ENCODE measurements at regions not wholly inside any gene's neighbourhood (a gene's known extent, or its start where the extent isn't known, plus 50 kb on each side); places are given as distances from the start of the nearest gene placed in this dataset.

DNA sequence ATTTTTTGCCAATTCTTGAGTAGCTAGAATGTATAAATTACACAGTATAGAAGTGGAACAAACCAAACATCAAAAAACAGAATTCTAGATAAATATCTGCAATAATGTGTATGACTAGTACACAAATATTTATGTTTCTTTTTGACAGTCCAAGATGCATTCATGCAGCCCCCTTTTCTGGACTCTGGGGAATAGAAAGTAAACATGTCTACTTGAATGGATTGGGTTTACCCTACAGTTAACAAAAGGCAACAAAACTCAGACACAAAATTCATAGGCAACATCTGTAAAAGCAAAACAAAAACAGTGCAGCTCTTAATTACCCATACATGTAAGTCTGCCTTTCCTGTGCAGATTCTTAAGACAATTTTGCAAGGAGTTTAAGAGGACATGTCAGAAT lies 419.4 kb upstream of the DACH1 start:
- Mint-ChIP-seq H3K27me3 (no peaks in the 10 kb centered on the region), H3K4me1 (no peaks in the 10 kb centered on the region), H3K9me3 (peaks cover 0 to 15% (median 6%) of the 10 kb centered on the region in 7 donors), H3K36me3 (no peaks in the 10 kb centered on the region), H3K27ac (no peak overlapping the region), H3K4me3 (no peak overlapping the region)
- Histone ChIP-seq H3K9me3 (ENCODE audit: control insufficient read depth in 2 of 2, low read length in 2 of 2) (no peaks in the 10 kb centered on the region), H3K4me3 (ENCODE audit: low read depth, low read length) (no peak overlapping the region), H3K4me1 (ENCODE audit: control insufficient read depth, insufficient read depth, low read length, poor library complexity, severe bottlenecking) (no peaks in the 10 kb centered on the region), H3K27ac (ENCODE audit: insufficient read depth, low read length, poor library complexity, severe bottlenecking) (no peak overlapping the region), H3K27me3 (ENCODE audit: control insufficient read depth, insufficient read depth, low read length) (no peaks in the 10 kb centered on the region), H3K36me3 (ENCODE audit: control insufficient read depth, insufficient read depth, low read length) (no peaks in the 10 kb centered on the region)
- ATAC-seq (ENCODE audit: low read depth in 2 of 2) (no peak), DNase-seq (no peak)

DNA sequence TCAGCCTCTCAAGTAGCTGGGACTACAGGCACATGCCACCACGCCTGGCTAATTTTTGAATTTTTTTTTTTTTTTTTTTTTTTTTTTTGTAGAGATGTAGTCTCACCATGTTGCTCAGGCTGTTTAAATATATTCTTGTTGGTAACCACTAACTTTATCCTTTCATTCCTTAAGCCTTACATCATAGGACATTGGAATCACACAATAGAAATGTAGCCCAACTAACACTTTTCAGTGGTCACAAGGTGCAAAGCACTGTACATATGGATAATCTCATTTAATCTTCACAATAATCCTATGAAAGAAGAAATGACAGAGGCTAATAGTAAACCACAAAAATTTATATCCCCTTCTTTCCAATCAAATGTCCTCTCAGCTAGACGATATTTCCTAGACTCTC lies 417.8 kb upstream of the DACH1 start:
- no peak for ATAC-seq (ENCODE audit: low read depth in 2 of 2)
- Histone ChIP-seq H3K27me3 (ENCODE audit: control insufficient read depth, insufficient read depth, low read length) (no peaks in the 10 kb centered on the region), H3K4me3 (ENCODE audit: low read depth, low read length) (no peak overlapping the region), H3K36me3 (ENCODE audit: control insufficient read depth, insufficient read depth, low read length) (no peaks in the 10 kb centered on the region), H3K27ac (ENCODE audit: insufficient read depth, low read length, poor library complexity, severe bottlenecking) (no peak overlapping the region), H3K4me1 (ENCODE audit: control insufficient read depth, insufficient read depth, low read length, poor library complexity, severe bottlenecking) (no peaks in the 10 kb centered on the region), H3K9me3 (ENCODE audit: control insufficient read depth in 2 of 2, low read length in 2 of 2) (no peaks in the 10 kb centered on the region)
- no peaks in the 10 kb centered on the region for H3K27me3 Mint-ChIP-seq
- no peak for DNase-seq
- no peaks in the 10 kb centered on the region for H3K4me1 Mint-ChIP-seq
- H3K9me3 Mint-ChIP-seq, result peaks cover 0 to 12% (median 2%) of the 10 kb centered on the region in 7 donors
- no peak overlapping the region for H3K27ac Mint-ChIP-seq
- H3K36me3 Mint-ChIP-seq, result no peaks in the 10 kb centered on the region
- no peak overlapping the region for H3K4me3 Mint-ChIP-seq

- no peaks in the 10 kb centered on the region for H3K4me1 ChIP-seq (ENCODE audit: control insufficient read depth, insufficient read depth, low read length, poor library complexity, severe bottlenecking)
- H3K9me3 Mint-ChIP-seq, result peaks cover 2 to 16% (median 8%) of the 10 kb centered on the region in 7 donors
- no peaks in the 10 kb centered on the region for H3K36me3 Mint-ChIP-seq
- H3K27me3 ChIP-seq (ENCODE audit: control insufficient read depth, insufficient read depth, low read length), result no peaks in the 10 kb centered on the region
- no peaks in the 10 kb centered on the region for H3K9me3 ChIP-seq (ENCODE audit: control insufficient read depth in 2 of 2, low read length in 2 of 2)
- no peaks in the 10 kb centered on the region for H3K36me3 ChIP-seq (ENCODE audit: control insufficient read depth, insufficient read depth, low read length)
- H3K27ac ChIP-seq (ENCODE audit: insufficient read depth, low read length, poor library complexity, severe bottlenecking), result no peak overlapping the region
- no peak overlapping the region for H3K4me3 Mint-ChIP-seq
- H3K27ac Mint-ChIP-seq, result no peak overlapping the region
- DNase-seq, result no peak
- ATAC-seq (ENCODE audit: low read depth in 2 of 2), result no peak
- no peak overlapping the region for H3K4me3 ChIP-seq (ENCODE audit: low read depth, low read length)
- H3K27me3 Mint-ChIP-seq, result no peaks in the 10 kb centered on the region
- no peaks in the 10 kb centered on the region for H3K4me1 Mint-ChIP-seq
Measured at GRCh38 chr13:72261732-72262131, 394.7 kb upstream of the DACH1 start.

GRCh38 chr13:72259528-72259927 lies 392.5 kb upstream of the DACH1 start:
- H3K4me3 Mint-ChIP-seq, result no peak overlapping the region
- H3K36me3 ChIP-seq (ENCODE audit: control insufficient read depth, insufficient read depth, low read length), result no peaks in the 10 kb centered on the region
- no peak overlapping the region for H3K27ac Mint-ChIP-seq
- H3K9me3 ChIP-seq (ENCODE audit: control insufficient read depth in 2 of 2, low read length in 2 of 2), result no peaks in the 10 kb centered on the region
- no peaks in the 10 kb centered on the region for H3K4me1 Mint-ChIP-seq
- DNase-seq, result no peak
- H3K4me3 ChIP-seq (ENCODE audit: low read depth, low read length), result no peak overlapping the region
- H3K4me1 ChIP-seq (ENCODE audit: control insufficient read depth, insufficient read depth, low read length, poor library complexity, severe bottlenecking), result no peaks in the 10 kb centered on the region
- no peaks in the 10 kb centered on the region for H3K36me3 Mint-ChIP-seq
- H3K9me3 Mint-ChIP-seq, result peaks cover 2 to 16% (median 9%) of the 10 kb centered on the region in 7 donors
- H3K27me3 ChIP-seq (ENCODE audit: control insufficient read depth, insufficient read depth, low read length), result no peaks in the 10 kb centered on the region
- no peaks in the 10 kb centered on the region for H3K27me3 Mint-ChIP-seq
- no peak for ATAC-seq (ENCODE audit: low read depth in 2 of 2)
- no peak overlapping the region for H3K27ac ChIP-seq (ENCODE audit: insufficient read depth, low read length, poor library complexity, severe bottlenecking)

DNA sequence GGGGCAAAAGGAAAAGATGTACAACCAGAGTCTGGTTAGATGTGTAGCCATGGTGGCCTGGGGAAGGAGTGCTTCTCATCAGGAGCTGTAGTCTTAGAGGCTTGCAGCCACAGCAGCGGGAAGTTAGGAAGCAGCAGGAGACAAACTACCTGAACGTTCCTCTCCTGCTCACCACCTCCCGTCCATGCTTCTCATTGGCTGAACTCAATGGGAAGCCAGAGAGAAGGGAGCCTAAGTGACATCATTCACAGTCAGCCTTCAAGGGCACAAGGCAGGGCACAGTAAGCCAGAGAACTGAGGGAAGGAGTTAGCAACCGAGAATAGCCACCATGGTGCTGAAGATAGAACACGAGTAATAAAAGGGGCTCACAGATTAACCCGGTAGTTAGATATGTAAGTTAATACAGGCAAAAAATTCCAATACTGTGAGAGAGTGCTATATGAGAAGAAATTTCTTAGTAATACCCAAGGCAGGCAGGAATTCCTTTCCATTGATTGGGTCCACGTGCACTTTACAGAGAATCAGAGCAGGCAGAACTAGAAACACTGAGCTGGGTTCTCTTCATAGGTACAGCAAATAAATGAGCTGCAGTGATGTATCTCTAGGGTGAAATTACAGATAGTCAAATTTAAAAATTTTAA lies 391.5 kb upstream of the DACH1 start:
- H3K27me3 Mint-ChIP-seq, result no peaks in the 10 kb centered on the region
- H3K27ac ChIP-seq (ENCODE audit: insufficient read depth, low read length, poor library complexity, severe bottlenecking), result no peak overlapping the region
- no peaks in the 10 kb centered on the region for H3K4me1 Mint-ChIP-seq

DNA sequence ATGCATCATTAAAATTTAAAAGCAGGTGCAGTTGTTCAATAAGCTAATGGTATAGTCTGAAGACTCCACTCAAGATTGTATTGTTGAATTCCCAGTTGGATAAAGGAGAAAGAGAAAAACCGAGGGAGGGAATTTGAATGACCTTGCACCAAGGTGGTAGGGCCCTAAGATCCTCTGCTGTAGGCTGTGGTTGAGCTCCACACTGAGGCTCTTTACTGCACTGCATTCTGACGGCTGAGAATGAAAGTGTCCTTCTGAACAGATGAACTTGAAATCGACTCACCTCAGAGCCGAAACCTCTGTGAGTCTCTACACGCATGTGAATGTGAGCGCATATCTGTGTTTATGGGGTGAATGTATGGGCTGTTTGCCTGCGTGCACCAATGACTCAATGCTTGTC lies 388.9 kb upstream of the DACH1 start:
- no peaks in the 10 kb centered on the region for H3K27me3 ChIP-seq (ENCODE audit: control insufficient read depth, insufficient read depth, low read length)
- H3K36me3 ChIP-seq (ENCODE audit: control insufficient read depth, insufficient read depth, low read length), result no peaks in the 10 kb centered on the region
- H3K4me1 ChIP-seq (ENCODE audit: control insufficient read depth, insufficient read depth, low read length, poor library complexity, severe bottlenecking), result no peaks in the 10 kb centered on the region
- H3K27me3 Mint-ChIP-seq, result no peaks in the 10 kb centered on the region
- no peak overlapping the region for H3K4me3 Mint-ChIP-seq
- no peaks in the 10 kb centered on the region for H3K4me1 Mint-ChIP-seq
- H3K9me3 ChIP-seq (ENCODE audit: control insufficient read depth in 2 of 2, low read length in 2 of 2), result no peaks in the 10 kb centered on the region
- no peak for DNase-seq
- H3K9me3 Mint-ChIP-seq, result peaks cover 5 to 12% (median 8%) of the 10 kb centered on the region in 7 donors
- no peak overlapping the region for H3K4me3 ChIP-seq (ENCODE audit: low read depth, low read length)
- ATAC-seq (ENCODE audit: low read depth in 2 of 2), result no peak
- H3K27ac ChIP-seq (ENCODE audit: insufficient read depth, low read length, poor library complexity, severe bottlenecking), result no peak overlapping the region
- H3K27ac Mint-ChIP-seq, result no peak overlapping the region
- H3K36me3 Mint-ChIP-seq, result no peaks in the 10 kb centered on the region

More for the DNA sequence above, 391.5 kb upstream of the DACH1 start:
- H3K36me3 Mint-ChIP-seq, result no peaks in the 10 kb centered on the region
- H3K4me3 Mint-ChIP-seq, result no peak overlapping the region
- Histone ChIP-seq H3K4me1 (ENCODE audit: control insufficient read depth, insufficient read depth, low read length, poor library complexity, severe bottlenecking) (no peaks in the 10 kb centered on the region), H3K9me3 (ENCODE audit: control insufficient read depth in 2 of 2, low read length in 2 of 2) (no peaks in the 10 kb centered on the region), H3K27me3 (ENCODE audit: control insufficient read depth, insufficient read depth, low read length) (no peaks in the 10 kb centered on the region), H3K36me3 (ENCODE audit: control insufficient read depth, insufficient read depth, low read length) (no peaks in the 10 kb centered on the region), H3K4me3 (ENCODE audit: low read depth, low read length) (no peak overlapping the region)
- DNase-seq, result no peak
- peaks cover 2 to 16% (median 7%) of the 10 kb centered on the region in 7 donors for H3K9me3 Mint-ChIP-seq
- H3K27ac Mint-ChIP-seq, result no peak overlapping the region
- no peak for ATAC-seq (ENCODE audit: low read depth in 2 of 2)

GRCh38 chr13:72253754-72254153 lies 386.8 kb upstream of the DACH1 start:
- Mint-ChIP-seq H3K9me3 (peaks cover 0 to 9% (median 5%) of the 10 kb centered on the region in 7 donors), H3K27ac (no peak overlapping the region), H3K36me3 (no peaks in the 10 kb centered on the region), H3K4me3 (no peak overlapping the region), H3K27me3 (no peaks in the 10 kb centered on the region), H3K4me1 (no peaks in the 10 kb centered on the region)
- no peaks in the 10 kb centered on the region for H3K4me1 ChIP-seq (ENCODE audit: control insufficient read depth, insufficient read depth, low read length, poor library complexity, severe bottlenecking)
- ATAC-seq (ENCODE audit: low read depth in 2 of 2) (no peak), DNase-seq (no peak)
- no peaks in the 10 kb centered on the region for H3K27me3 ChIP-seq (ENCODE audit: control insufficient read depth, insufficient read depth, low read length)
- no peaks in the 10 kb centered on the region for H3K9me3 ChIP-seq (ENCODE audit: control insufficient read depth in 2 of 2, low read length in 2 of 2)
- no peaks in the 10 kb centered on the region for H3K36me3 ChIP-seq (ENCODE audit: control insufficient read depth, insufficient read depth, low read length)
- no peak overlapping the region for H3K4me3 ChIP-seq (ENCODE audit: low read depth, low read length)
- H3K27ac ChIP-seq (ENCODE audit: insufficient read depth, low read length, poor library complexity, severe bottlenecking), result no peak overlapping the region

DNA sequence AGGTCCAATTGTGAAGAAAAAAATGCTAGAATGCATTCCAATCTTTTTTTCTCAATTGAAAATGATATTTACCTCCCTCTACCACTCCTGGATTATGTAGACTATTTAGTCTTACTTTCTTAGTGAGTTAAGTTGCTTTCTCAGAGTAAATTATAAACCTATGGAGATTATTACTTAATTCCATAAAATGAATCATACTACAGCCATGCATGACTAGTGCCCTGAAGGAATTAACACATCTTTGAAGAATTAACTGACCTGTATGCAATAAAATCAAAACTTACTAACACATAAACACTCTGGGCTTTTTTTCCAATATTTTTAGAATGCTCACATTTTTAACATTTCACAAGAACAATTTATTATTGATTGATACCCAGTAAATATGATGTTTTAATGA lies 379.4 kb upstream of the DACH1 start:
- DNase-seq (no peak), ATAC-seq (ENCODE audit: low read depth in 2 of 2) (no peak)
- Histone ChIP-seq H3K4me3 (ENCODE audit: low read depth, low read length) (no peak overlapping the region), H3K4me1 (ENCODE audit: control insufficient read depth, insufficient read depth, low read length, poor library complexity, severe bottlenecking) (no peaks in the 10 kb centered on the region), H3K9me3 (ENCODE audit: control insufficient read depth in 2 of 2, low read length in 2 of 2) (no peaks in the 10 kb centered on the region), H3K27me3 (ENCODE audit: control insufficient read depth, insufficient read depth, low read length) (no peaks in the 10 kb centered on the region), H3K36me3 (ENCODE audit: control insufficient read depth, insufficient read depth, low read length) (no peaks in the 10 kb centered on the region), H3K27ac (ENCODE audit: insufficient read depth, low read length, poor library complexity, severe bottlenecking) (no peak overlapping the region)
- Mint-ChIP-seq H3K4me1 (no peaks in the 10 kb centered on the region), H3K36me3 (no peaks in the 10 kb centered on the region), H3K27me3 (no peaks in the 10 kb centered on the region), H3K9me3 (peaks cover 0 to 5% (median 2%) of the 10 kb centered on the region in 7 donors), H3K4me3 (no peak overlapping the region), H3K27ac (no peak overlapping the region)
